PC-3 (cell line): ENCODE measurements at regions not wholly inside any gene's neighbourhood (a gene's known extent, or its start where the extent isn't known, plus 50 kb on each side); places are given as distances from the start of the nearest gene placed in this dataset.

Source experiments
- ATAC-seq: fragments of 200-7000 bp; cut with Tn5 transposase; 2 replicates; pipeline ENCODE4 v1.9.1; 2020; ENCODE audit warnings: mild to moderate bottlenecking, moderate library complexity
- BruUV-seq: library from RNA; stranded (reverse); fragments of 400-500 nt; replicated peaks from 2 replicates; lab custom pipeline; 2021; lab: Mats Ljungman, UMichigan
- CTCF ChIA-PET: fragments of 300-600 bp; sonication (Branson Sonifier 250); formaldehyde crosslinking; loops from one replicate; lab custom pipeline; 2022; ENCODE audit warnings: antibody characterized with exemption; lab: Charles Lee
- POLR2A ChIA-PET: fragments of 300-600 bp; sonication (Branson Sonifier 250); formaldehyde crosslinking; loops from one replicate; lab custom pipeline; 2022; ENCODE audit warnings: antibody characterized with exemption; ENCODE audit not compliant: unreplicated experiment; lab: Charles Lee
- DNase-seq: peaks from one replicate; pipeline ENCODE4 v3.0.0-alpha.2; 2015
- H2AFZ ChIP-seq: fragments of 300-600 bp; sonication (generic); 2 replicates; pipeline ENCODE4 v1.6.0; 2016; ENCODE audit warnings: antibody characterized with exemption, low read length
- H3F3A ChIP-seq: fragments of 300-600 bp; sonication (generic); one replicate; pipeline ENCODE4 v1.6.0; 2017; ENCODE audit warnings: antibody characterized with exemption, low read length, control low read depth, mild to moderate bottlenecking; ENCODE audit not compliant: unreplicated experiment
- H3K27ac ChIP-seq: fragments of 300-600 bp; sonication (generic); 2 replicates; pipeline ENCODE4 v1.5.1; 2016; ENCODE audit warnings: mild to moderate bottlenecking, low read length
- H3K27me3 ChIP-seq: fragments of 300-600 bp; sonication (generic); 2 replicates; pipeline ENCODE4 v1.6.1; 2016; ENCODE audit warnings: low read length, mixed read lengths
- H3K36me3 ChIP-seq: fragments of 300-600 bp; sonication (generic); 2 replicates; pipeline ENCODE4 v1.6.1; 2016; ENCODE audit warnings: low read depth, mixed run types, low read length, mixed read lengths
- H3K4me1 ChIP-seq: fragments of 300-600 bp; sonication (generic); 2 replicates; pipeline ENCODE4 v1.5.1; 2016; ENCODE audit warnings: low read length; ENCODE audit not compliant: insufficient read depth
- H3K4me2 ChIP-seq: fragments of 300-600 bp; sonication (generic); 2 replicates; pipeline ENCODE4 v1.6.0; 2016; ENCODE audit warnings: low read length
- H3K4me3 ChIP-seq: fragments of 300-600 bp; sonication (generic); 2 replicates; pipeline ENCODE4 v1.5.1; 2016; ENCODE audit warnings: mild to moderate bottlenecking, low read length, mixed read lengths
- H3K79me2 ChIP-seq: fragments of 300-600 bp; sonication (generic); 2 replicates; pipeline ENCODE4 v1.6.1; 2017; ENCODE audit warnings: low read length, mixed read lengths
- H3K9ac ChIP-seq: fragments of 300-600 bp; sonication (generic); 2 replicates; pipeline ENCODE4 v1.6.0; 2016; ENCODE audit warnings: mild to moderate bottlenecking, low read length
- H3K9me2 ChIP-seq: fragments of 300-600 bp; sonication (generic); replicated peaks from 2 replicates; pipeline ENCODE4 v1.6.1; 2016; ENCODE audit warnings: mixed run types, low read length, mixed read lengths
- H3K9me3 ChIP-seq: fragments of 300-600 bp; sonication (generic); 2 replicates; pipeline ENCODE4 v1.6.1; 2016; ENCODE audit warnings: low read length, mixed read lengths
- H4K20me1 ChIP-seq: fragments of 300-600 bp; sonication (generic); 2 replicates; pipeline ENCODE4 v1.6.1; 2016; ENCODE audit warnings: low read length, mixed read lengths
- CTCF ChIP-seq: fragments of 300-600 bp; sonication (generic); conservative IDR thresholded peaks from 2 replicates; pipeline ENCODE4 v1.5.1; 2017; ENCODE audit warnings: antibody characterized with exemption, low read depth, mild to moderate bottlenecking, low read length
- EZH2 ChIP-seq: fragments of 300-600 bp; sonication (generic); IDR thresholded peaks from one replicate; pipeline ENCODE4 v1.6.1; 2017; ENCODE audit warnings: antibody characterized with exemption, mild to moderate bottlenecking, low read length; ENCODE audit not compliant: unreplicated experiment
- EZH2phosphoT487 ChIP-seq: fragments of 300-600 bp; sonication (generic); IDR thresholded peaks from 2 replicates; pipeline ENCODE4 v1.6.1; 2018; ENCODE audit warnings: mild to moderate bottlenecking, antibody characterized with exemption, low read length, borderline replicate concordance
- intact Hi-C: fragments of 100-400 bp; cut with micrococcal nuclease; formaldehyde crosslinking; loops from 2 replicates; pipeline ENCODE4 v1.9.0; 2023

GRCh38 chr6:156515242-156515641 lies 261.9 kb upstream of the ARID1B start:
- intact Hi-C loops, result no loop called here
- ChIA-PET CTCF (interaction anchor here (0.9 kb wide), 1 partner anchor 59 kb away, joined by 3 read pairs; no protein-coding TSS in a partner anchor), POLR2A (no interaction called here)
- H3K79me2 ChIP-seq, result no peaks in the 10 kb centered on the region
- no peaks in the 10 kb centered on the region for H3K27me3 ChIP-seq
- no peaks in the 10 kb centered on the region for H3K9me2 ChIP-seq
- ATAC-seq, result no peak
- no peak overlapping the region for H3K27ac ChIP-seq
- no TSS peak for BruUV-seq
- no peak for DNase-seq
- H2AFZ ChIP-seq, result no peak overlapping the region
- no peaks in the 10 kb centered on the region for H3F3A ChIP-seq
- no peaks in the 10 kb centered on the region for H3K36me3 ChIP-seq
- no peaks in the 10 kb centered on the region for H4K20me1 ChIP-seq
- no peak overlapping the region for H3K9ac ChIP-seq
- no peaks in the 10 kb centered on the region for H3K4me1 ChIP-seq
- H3K9me3 ChIP-seq, result no peaks in the 10 kb centered on the region
- no peak overlapping the region for H3K4me3 ChIP-seq
- no peak overlapping the region for H3K4me2 ChIP-seq
- TF ChIP-seq EZH2 (no peak), EZH2phosphoT487 (no peak), CTCF (no peak)

- CTCF ChIA-PET, result no interaction called here
- H4K20me1 ChIP-seq, result no peaks in the 10 kb centered on the region
These were observed 263.7 kb upstream of the ARID1B start for GRCh38 chr6:156513504-156513903.

More at GRCh38 chr6:156513504-156513903, 263.7 kb upstream of the ARID1B start:
- intact Hi-C loops, result no loop called here
- Histone ChIP-seq H3K9me2 (no peaks in the 10 kb centered on the region), H3K4me1 (no peaks in the 10 kb centered on the region; the same call in 1 of the 2 replicates), H3K9ac (no peak overlapping the region), H3K4me3 (no peak overlapping the region), H3K27me3 (no peaks in the 10 kb centered on the region), H3K36me3 (no peaks in the 10 kb centered on the region), H2AFZ (no peak overlapping the region), H3F3A (no peaks in the 10 kb centered on the region), H3K9me3 (no peaks in the 10 kb centered on the region), H3K4me2 (no peak overlapping the region), H3K79me2 (no peaks in the 10 kb centered on the region), H3K27ac (no peak overlapping the region)
- no peak for DNase-seq
- TF ChIP-seq EZH2 (no peak), CTCF (no peak), EZH2phosphoT487 (no peak)
- BruUV-seq, result no TSS peak
- ATAC-seq, result no peak
- POLR2A ChIA-PET, result no interaction called here
